Activated T-cell treated with anti-CD3 and anti-CD28 coated beads, Interleukin-2, amount 50 U/mL, for 4 hours (primary cell): ENCODE measurements at regions not wholly inside any gene's neighbourhood (a gene's known extent, or its start where the extent isn't known, plus 50 kb on each side); places are given as distances from the start of the nearest gene placed in this dataset.
A peak's percentile ranks its signal among the peaks of the same experiment; 100 is the strongest.
"Not testable (repeated sequence)": the region's sequence is repeated elsewhere in the genome, so short reads cannot be mapped to it uniquely, and the experiment has no call there.

Source experiments
- ATAC-seq, 2 donors: fragments of 200-7000 bp; cut with Tn5 transposase; one replicate each; pipeline ENCODE4 v1.10.0; 2021
- DNase-seq: peaks from one replicate; pipeline ENCODE4 v3.0.0-alpha.2; 2020
- H3K27me3 Mint-ChIP-seq: one replicate; pipeline ENCODE4 v1.8.0; 2021; ENCODE audit warnings: low read depth, mixed read lengths
- H3K36me3 Mint-ChIP-seq: one replicate; pipeline ENCODE4 v1.8.0; 2022; ENCODE audit warnings: mixed read lengths; ENCODE audit not compliant: insufficient read depth
- H3K4me1 Mint-ChIP-seq: one replicate; pipeline ENCODE4 v1.8.0; 2021; ENCODE audit warnings: low read depth, mixed read lengths
- H3K4me3 Mint-ChIP-seq: one replicate; pipeline ENCODE4 v1.8.0; 2021; ENCODE audit warnings: mild to moderate bottlenecking, moderate library complexity, mixed read lengths
- H3K9me3 Mint-ChIP-seq: one replicate; pipeline ENCODE4 v1.8.0; 2021; ENCODE audit warnings: mixed read lengths

GRCh38 chr5:177892357-177892665 is 103.7 kb downstream of the PROP1 start:
- H3K4me3 Mint-ChIP-seq, H3K9me3 Mint-ChIP-seq, H3K27me3 Mint-ChIP-seq, H3K4me1 Mint-ChIP-seq, DNase-seq, H3K36me3 Mint-ChIP-seq, ATAC-seq: not testable (repeated sequence)

GRCh38 chr5:177891547-177892356 is 104.3 kb downstream of the PROP1 start:
- not testable (repeated sequence) for H3K36me3 Mint-ChIP-seq, H3K27me3 Mint-ChIP-seq, H3K4me1 Mint-ChIP-seq, H3K9me3 Mint-ChIP-seq, H3K4me3 Mint-ChIP-seq
- ATAC-seq = peak; percentile 93 to 99
- peak; percentile 19 for DNase-seq

DNA sequence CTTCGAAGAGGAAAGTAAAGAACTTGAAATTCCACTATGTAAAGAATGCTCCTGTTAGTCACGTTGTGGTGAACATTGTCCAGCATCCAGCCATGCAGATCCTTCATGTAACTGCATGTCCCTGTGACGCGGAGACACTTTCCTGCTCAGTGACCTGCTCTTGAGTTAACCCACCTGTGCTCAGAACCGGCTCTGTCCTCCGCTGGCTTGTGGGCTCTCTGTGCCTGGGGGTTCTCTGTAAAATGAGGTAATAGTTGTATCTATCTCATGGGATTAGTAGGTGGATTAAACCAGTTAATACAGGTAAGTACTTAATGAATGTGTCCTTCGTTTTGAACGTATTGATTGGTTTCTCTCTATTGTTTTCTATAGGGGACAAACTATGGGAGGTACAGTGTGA is 100.6 kb upstream of the FAM153A start:
- ATAC-seq, H3K4me1 Mint-ChIP-seq, H3K36me3 Mint-ChIP-seq, DNase-seq, H3K4me3 Mint-ChIP-seq, H3K27me3 Mint-ChIP-seq, H3K9me3 Mint-ChIP-seq: not testable (repeated sequence)

DNA sequence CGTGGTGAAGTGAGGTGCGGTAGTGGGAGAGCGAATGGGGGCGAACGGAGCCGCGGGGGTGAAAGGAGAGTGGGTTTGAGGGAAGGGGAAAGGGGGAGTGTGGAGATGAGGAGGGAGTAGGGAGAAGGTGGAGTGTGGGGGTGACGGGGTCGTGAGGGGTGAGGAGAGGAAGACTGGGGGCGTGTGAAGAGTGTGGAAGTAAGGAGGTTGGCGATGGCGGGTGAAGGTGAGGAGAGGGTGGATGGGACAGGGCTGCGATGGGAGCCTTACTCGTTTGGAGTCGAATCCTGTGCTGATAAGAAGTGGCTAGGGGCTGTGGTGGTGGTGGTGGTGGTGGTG is 93.2 kb upstream of the FAM153A start:
- not testable (repeated sequence) for H3K4me1 Mint-ChIP-seq, DNase-seq, H3K36me3 Mint-ChIP-seq, H3K27me3 Mint-ChIP-seq, H3K9me3 Mint-ChIP-seq
- ATAC-seq = peak; percentile 40 to 49
- H3K4me3 Mint-ChIP-seq = peak overlapping the region; percentile 80

DNA sequence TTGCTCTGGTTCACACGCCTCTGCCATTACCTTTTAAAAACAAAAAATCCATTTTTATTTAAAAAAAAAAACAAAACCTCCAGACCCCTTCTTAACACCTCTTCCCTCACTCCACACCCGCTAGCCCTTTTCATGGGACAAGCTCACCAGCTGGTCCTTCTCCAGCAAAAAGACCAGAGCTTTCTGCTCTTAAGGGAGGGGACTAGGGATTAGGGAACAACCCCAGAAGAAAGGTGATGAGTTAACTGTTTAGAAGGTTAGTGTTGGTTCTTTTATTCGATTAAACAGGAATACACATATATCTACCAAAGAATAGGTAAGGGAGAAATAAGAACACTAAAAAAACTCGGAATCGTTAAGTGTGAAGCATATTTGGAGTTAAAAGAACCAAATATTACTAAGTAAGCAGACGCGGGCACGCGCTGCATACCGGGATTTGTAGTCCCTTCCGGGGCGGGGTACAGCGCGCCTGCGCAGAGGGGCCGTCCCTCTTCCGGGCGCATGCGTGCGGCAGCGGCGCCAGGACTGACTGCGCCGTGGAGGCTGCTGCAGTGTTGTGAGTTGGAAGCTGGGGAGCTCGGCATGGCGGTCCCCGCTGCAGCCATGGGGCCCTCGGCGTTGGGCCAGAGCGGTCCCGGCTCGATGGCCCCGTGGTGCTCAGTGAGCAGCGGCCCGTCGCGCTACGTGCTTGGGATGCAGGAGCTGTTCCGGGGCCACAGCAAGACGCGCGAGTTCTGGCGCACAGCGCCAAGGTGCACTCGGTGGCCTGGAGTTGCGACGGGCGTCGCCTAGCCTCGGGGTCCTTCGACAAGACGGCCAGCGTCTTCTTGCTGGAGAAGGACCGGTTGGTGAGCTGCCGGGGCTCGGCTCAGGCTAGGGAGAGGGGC is 92.6 kb upstream of the FAM153A start:
- not testable (repeated sequence) for H3K36me3 Mint-ChIP-seq, DNase-seq, H3K4me1 Mint-ChIP-seq, H3K27me3 Mint-ChIP-seq, H3K9me3 Mint-ChIP-seq
- ATAC-seq = peak; percentile 92 to 95
- H3K4me3 Mint-ChIP-seq = peak overlapping the region; percentile 78

GRCh38 chr5:177863822-177864446 is 81.2 kb upstream of the FAM153A start:
- not testable (repeated sequence) for H3K27me3 Mint-ChIP-seq, H3K36me3 Mint-ChIP-seq, H3K4me1 Mint-ChIP-seq, H3K9me3 Mint-ChIP-seq, ATAC-seq, H3K4me3 Mint-ChIP-seq, DNase-seq

- H3K9me3 Mint-ChIP-seq, H3K4me1 Mint-ChIP-seq, H3K27me3 Mint-ChIP-seq, H3K36me3 Mint-ChIP-seq, DNase-seq, H3K4me3 Mint-ChIP-seq, ATAC-seq: not testable (repeated sequence)
Observed at GRCh38 chr5:177857642-177858200, 75.0 kb upstream of the FAM153A start.

DNA sequence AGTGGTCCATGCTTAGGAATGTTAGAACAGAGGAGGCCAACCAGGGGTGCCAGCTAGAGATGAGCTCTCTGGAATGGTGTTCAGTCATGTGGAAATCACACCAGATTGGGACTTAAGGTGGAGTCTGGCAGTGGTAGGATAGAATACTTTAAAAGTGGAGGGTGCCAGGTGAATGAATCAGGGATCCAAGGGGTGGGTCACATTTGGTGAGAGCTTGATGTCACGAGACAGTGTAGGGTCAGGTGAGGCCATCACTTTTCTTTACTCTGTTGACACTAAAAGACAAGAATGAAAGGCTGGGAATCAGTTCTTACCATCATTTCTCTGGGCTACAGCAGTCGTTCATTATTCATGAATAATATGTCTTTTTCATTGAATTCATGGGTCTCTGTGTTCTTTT is 73.8 kb upstream of the FAM153A start:
- H3K9me3 Mint-ChIP-seq, H3K36me3 Mint-ChIP-seq, ATAC-seq, DNase-seq, H3K4me1 Mint-ChIP-seq, H3K4me3 Mint-ChIP-seq, H3K27me3 Mint-ChIP-seq: not testable (repeated sequence)

- DNase-seq, H3K4me3 Mint-ChIP-seq, H3K36me3 Mint-ChIP-seq, H3K27me3 Mint-ChIP-seq, H3K9me3 Mint-ChIP-seq, H3K4me1 Mint-ChIP-seq: not testable (repeated sequence)
- peak in 1 of 2 donors; percentile 38 for ATAC-seq
Observed at GRCh38 chr5:177847914-177848313, 65.2 kb upstream of the FAM153A start.

- H3K36me3 Mint-ChIP-seq, H3K4me1 Mint-ChIP-seq, DNase-seq, H3K27me3 Mint-ChIP-seq, H3K4me3 Mint-ChIP-seq, H3K9me3 Mint-ChIP-seq: not testable (repeated sequence)
- peak; percentile 37 to 58 for ATAC-seq
Observed at GRCh38 chr5:177846598-177846997, 63.9 kb upstream of the FAM153A start.

GRCh38 chr5:177845906-177846305 is 63.2 kb upstream of the FAM153A start:
- H3K36me3 Mint-ChIP-seq, H3K9me3 Mint-ChIP-seq, ATAC-seq, H3K4me1 Mint-ChIP-seq, H3K27me3 Mint-ChIP-seq, DNase-seq, H3K4me3 Mint-ChIP-seq: not testable (repeated sequence)

- H3K4me1 Mint-ChIP-seq = peaks cover 17% of the 10 kb centered on the region
- ATAC-seq, H3K36me3 Mint-ChIP-seq, H3K4me3 Mint-ChIP-seq, DNase-seq, H3K27me3 Mint-ChIP-seq, H3K9me3 Mint-ChIP-seq: not testable (repeated sequence)
Observed at GRCh38 chr5:177836191-177836590, 53.5 kb upstream of the FAM153A start.
